Right lobe of liver (tissue), 4 donors: ENCODE measurements at regions not wholly inside any gene's neighbourhood (a gene's known extent, or its start where the extent isn't known, plus 50 kb on each side); places are given as distances from the start of the nearest gene placed in this dataset.

Source experiments
- CTCF ChIP-seq, 4 donors: fragments of 200-600 bp in 3 of 4; fragments of 450-650 bp in 1 of 4; IDR thresholded peaks; one replicate each; pipeline versions ENCODE4 v1.5.1 to v1.8.0; 2016 to 2022; ENCODE audit warnings: antibody characterized with exemption in 4 of 4, mild to moderate bottlenecking in 2 of 4
- POLR2A ChIP-seq: fragments of 450-650 bp; IDR thresholded peaks from one replicate; pipeline ENCODE4 v1.6.1; 2017; ENCODE audit warnings: antibody characterized with exemption, mild to moderate bottlenecking
- donor health status: DM: no; HTN: no; CAD: no.
- donor health status: DM: no; HTN: no; CAD: no.
- donor health status: DM: no; HTN: yes; CAD: no.

- TF ChIP-seq CTCF (IDR thresholded peaks at IDR 0.05) (no peak), POLR2A (no peak)
These were observed 136.4 kb upstream of the SYN3 start for GRCh38 chr22:33194529-33195077.
